Activated CD4-positive, alpha-beta T cell treated with anti-CD3 and anti-CD28 coated beads, Interleukin-2, amount 50 U/mL, for 24 hours (primary cell): ENCODE measurements at regions not wholly inside any gene's neighbourhood (a gene's known extent, or its start where the extent isn't known, plus 50 kb on each side); places are given as distances from the start of the nearest gene placed in this dataset.

Experiments
- DNase-seq, 2 donors: peaks; one replicate each; pipeline ENCODE4 v3.0.0-alpha.2; 2020; ENCODE audit warnings: low read depth in 1 of 2, low spot score in 1 of 2

DNA sequence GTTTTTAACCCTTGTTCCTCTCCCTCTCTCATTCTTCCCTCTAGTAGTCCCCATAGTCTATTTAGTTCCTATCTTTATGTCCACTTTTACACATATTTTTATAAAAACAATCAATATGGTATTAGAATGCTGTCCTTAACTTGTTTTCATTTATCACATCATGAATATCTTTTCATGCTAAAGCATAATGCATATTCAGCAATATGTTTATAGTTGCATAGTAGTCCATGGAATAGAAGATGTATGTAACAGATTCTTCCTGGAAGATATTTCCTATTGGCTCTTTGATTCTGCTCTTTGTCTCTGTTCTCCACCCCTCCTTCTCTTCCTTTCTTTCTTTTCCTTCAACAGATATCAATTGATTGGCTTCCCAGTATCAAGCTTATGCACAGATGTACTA lies 1047.1 kb upstream of the TENM4 start:
- no peak for DNase-seq

DNA sequence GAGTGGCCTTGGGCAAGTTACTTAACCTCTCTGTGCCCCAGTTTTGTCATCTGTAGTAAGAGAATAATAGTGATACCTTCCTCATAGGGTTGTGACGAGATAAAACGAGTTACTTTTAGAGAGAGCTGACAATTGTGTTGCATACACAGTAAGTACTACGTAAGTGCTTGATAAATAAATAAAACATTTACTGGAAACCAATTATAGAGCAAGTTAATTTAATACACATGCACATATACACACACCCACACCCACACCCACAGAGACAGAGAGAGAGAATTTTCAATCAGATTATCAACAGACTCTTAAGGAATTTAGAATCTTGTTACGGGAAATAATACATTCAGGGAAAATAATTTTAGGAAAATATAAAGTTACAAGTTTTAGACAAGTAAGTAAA lies 1045.8 kb upstream of the TENM4 start:
- DNase-seq: no peak

DNA sequence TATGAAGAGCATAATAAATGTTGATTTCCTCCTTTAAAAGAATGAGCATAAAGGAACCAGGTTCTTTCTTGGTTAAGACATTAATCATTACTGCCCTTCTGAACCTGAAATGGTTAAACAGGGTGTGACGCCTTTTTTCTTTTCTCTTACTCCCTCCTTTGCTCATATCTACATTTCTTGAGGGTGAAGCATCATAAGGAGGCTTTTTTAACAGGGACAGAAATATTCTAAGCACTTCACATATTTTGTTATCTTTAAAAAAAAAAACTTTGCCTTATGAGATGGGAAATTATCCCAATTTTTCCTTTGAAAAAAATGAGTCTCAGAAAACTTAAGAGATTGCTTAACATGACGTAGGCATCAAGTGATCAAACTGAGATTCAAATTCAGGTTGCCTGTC lies 1036.3 kb upstream of the TENM4 start:
- DNase-seq: no peak

DNA sequence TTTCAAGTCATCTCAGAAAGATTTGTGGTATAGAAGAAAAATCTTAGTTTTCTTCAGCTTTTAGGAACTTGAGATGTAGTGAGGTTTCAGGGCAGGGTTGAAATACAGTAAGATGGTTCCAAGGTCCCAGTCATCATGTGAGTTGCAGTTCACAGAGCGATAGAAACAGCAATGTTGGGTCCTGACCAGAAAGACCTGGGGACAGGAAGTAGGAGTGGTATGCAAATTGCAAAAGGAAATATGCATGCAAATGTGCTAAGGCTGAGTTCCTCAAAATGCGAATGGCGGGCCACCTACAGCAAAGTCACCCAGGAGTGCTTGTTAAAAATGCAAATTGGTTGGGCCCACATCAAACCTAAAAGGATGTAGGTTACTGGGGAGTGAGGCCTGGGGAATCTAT lies 1032.7 kb upstream of the TENM4 start:
- no peak for DNase-seq

DNA sequence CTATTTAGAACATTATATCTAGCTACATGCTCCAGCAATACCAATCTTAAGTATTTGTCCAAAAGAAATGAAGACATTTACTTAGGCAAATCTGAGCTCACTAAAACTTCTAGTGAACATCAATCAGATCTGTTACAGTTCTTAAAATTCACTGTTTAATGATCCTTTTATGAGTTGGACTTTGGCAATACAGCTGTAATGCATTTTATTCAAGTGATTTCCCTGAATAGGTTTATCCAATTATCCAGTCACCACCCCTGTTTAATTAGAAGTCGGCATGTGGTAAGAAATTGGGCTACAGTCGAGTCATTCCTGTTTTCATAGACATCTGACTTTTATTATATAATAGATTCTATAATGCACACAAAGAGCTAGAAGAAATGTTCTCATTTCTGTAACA lies 1029.0 kb upstream of the TENM4 start:
- no peak for DNase-seq

DNA sequence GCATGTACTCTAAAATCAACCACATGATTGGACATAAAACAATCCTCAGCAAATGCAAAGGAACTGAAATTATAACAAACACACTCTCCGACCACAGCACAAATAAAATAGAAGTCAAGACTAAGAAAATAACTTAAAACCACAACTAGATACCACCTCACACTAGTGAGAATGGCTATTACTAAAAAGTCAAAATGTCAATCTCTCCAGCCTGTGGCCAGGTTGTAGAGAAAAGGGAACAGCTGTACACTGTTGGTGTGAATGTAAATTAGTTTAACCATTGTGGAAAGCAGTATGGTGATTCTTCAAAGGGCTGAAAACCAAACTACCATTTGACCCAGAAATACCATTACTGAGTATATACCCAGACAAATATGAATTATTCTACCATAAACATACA lies 1025.7 kb upstream of the TENM4 start:
- no peak for DNase-seq

DNA sequence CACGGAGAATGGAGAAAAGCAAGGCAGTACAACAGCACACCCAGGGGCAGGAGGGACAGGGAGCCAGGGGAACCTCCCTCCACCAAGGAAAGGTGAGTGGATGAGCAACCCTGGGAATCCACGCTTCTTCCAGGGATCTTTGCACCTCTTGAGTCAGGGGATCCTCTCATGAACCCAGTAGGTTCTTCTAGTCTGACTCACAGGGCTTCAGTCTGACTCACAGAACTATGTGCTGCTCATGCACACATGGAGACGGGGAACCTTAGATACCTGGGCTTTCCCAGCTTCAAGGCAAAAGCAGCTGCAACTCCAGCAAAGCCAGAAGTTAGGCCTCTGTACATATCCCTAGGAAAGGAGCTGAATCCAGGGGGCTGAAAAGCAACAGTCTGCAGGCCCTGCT lies 1021.4 kb upstream of the TENM4 start:
- DNase-seq: no peak

DNA sequence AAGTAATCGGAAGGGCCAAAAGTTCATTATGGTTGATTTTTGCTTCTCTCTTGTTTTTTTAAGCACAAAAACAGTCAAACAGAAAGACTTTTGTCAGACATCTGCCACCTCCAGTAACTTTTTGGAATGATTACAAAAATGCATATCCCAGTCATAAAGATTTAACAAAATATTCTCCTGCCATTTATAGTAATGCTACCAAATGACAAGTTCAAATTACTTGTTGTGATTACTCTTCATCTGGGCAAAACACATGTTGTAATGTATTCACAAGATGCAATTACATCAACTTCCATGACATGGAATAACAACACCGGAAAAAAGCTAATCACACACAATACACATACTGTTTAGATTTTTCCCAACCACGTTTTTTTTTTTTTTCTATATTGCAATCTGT lies 1017.5 kb upstream of the TENM4 start:
- DNase-seq: no peak

DNA sequence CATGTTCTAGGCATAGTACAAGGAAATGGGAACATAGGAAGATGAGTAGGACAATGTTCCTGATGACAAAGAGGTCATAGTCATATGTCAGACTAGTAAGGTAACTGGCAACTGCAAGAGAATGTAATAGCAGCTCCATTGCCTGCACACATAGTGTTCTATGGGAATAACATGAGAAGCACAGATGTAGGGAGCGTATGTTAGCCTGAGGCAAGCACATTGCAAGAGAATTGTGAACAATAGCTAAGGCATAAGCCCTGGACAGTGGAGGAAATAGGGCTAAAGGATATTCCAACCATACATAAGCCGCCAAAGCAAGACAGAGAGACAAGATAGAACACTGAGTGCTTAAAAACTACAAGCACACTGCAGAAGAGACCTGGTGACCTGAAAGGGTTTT lies 1017.0 kb upstream of the TENM4 start:
- DNase-seq: no peak

DNA sequence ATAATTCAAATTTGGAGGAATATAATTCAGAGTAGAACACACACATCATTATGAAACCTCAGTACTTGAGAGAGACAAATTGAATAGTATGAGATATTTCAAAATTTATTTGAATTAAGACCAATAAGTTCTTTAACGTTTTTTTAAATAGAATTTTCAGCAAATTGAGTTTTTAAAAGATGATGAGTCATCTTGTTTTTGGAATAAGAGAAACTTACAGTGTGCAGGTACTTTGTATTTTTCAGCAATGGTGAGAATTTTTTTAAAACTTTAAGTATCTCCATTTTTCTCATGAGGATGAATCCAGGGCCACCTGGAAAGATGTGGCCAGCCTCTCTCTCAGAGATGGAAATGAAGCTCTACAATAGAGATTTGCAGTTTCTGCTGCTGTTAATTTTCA lies 1015.0 kb upstream of the TENM4 start:
- no peak for DNase-seq

DNA sequence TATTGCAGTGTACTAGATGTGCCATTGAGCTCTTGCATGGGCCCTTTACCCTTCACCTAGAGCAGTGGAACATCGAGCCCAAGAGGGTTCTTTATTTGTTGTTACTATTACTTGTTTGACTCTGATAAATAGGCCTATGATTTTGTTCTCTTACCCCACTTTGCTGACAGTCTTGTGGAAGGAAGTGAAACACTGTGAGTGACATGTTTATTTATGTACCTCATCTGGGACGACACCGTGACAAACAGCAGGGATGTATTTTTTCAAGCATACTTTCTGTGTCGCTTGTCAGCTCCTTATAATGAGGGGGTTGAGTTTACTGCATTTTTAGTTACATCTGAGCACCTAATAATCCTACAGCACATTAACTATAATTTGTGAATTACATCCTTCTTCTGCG lies 1010.3 kb upstream of the TENM4 start:
- DNase-seq: no peak

DNA sequence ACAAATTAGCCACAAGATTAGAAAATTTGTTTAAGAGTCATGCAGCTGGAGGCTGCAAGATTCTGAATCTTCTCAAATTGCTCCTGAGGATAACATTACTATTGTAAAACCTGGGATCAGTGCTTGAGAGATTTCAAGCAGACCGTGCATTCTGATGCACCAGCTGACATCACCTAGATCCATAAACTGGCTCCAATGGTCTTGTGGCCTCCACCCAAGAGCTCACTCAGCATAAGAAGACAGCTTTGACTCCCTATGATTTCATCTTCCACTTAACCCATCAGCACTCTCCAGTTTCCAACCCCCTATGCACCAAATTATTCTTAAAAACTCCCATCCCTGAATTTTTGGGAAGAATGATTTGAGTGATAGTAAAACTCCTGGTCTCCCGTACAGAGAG lies 1007.9 kb upstream of the TENM4 start:
- DNase-seq: no peak

DNA sequence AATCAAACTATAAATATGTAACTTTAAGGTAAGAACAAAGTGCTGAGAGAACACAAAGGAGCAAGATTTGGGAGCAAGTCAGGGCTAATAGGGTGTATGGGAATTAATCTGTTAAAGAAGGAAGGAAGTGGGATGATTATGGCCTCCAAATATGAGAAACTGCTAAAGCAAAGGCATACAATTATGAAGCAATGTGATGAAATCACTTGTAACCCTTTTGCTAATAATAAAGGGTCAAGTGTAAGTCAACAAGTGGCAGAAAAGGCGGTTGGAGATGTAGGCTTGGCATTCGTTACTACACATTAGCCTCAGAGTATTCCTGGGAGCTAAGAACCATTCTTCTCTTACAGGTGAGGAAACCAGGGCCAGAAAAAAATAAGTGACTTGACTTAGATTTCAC lies 1002.3 kb upstream of the TENM4 start:
- no peak for DNase-seq

DNA sequence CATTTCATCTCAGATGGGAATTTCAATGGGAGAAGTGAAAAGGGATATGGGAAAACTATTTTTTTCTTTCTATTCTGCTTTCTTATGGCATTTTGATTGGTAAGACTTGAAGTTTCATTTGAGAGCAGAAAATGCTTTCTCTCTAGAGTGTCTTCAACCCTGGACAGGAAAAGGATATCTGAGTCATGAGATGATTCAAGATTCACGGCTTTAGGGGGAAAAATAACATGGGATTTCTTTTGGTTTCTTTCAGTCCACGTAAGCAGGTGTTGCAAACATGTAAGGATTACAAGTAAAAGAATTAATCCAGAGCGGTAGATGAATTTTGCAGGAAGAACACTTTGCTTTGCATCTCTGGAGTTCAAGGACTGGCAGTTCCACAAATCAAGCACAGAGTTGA lies 1001.0 kb upstream of the TENM4 start:
- DNase-seq: no peak

DNA sequence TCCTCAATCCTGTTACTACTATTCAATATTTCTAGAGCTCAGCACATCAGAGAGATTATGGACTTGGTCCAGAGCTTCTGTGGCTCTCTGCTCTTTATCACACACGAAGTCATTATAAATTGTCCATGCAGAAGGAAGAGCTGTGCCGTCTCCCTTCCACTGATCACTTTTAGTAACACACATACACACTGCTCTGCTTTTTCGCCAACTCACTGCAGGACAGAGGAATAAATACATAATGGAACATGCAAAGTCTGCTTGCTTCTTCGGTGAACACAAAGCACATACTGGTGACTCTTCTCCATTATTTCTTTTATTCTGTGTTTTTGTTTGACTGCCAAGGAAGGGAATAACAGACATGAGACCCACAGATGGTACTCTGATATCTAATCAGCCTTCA lies 1000.0 kb upstream of the TENM4 start:
- no peak for DNase-seq

DNA sequence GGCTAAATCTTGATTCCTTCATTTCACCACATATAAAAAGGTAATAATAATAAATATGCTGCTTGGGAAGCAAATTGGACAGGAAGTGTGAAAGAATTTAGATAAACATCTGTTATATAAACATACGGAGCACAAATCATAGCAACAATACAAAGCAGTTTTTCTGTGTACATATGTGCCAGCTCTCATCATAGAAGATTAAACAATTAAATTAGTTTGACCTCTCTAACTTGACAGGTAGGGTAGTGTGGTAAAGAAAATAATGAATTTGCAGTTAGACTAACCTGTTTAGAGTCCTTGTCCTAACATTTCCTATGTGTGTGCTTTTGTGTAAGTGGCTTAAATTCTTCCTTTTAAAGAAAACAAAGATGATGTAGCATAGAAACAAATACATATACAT lies 995.7 kb upstream of the TENM4 start:
- no peak for DNase-seq

DNA sequence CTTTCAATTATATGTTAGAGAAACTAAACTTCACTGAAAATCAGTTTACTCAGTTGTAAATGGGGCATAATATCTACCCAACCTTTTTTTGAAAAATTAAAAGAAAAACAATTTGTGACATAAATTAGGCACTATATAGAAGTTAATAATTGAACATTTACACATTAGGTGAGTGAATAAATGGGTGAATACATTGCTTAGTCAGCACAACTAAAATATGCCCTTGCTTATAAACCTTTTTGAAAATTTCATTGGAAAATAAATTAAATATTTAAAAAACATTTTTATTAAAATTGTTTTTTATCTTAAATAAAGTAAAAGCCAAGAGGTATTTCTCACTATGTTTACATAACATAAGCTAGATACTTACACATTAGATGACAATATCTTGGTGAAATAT lies 994.5 kb upstream of the TENM4 start:
- no peak for DNase-seq

DNA sequence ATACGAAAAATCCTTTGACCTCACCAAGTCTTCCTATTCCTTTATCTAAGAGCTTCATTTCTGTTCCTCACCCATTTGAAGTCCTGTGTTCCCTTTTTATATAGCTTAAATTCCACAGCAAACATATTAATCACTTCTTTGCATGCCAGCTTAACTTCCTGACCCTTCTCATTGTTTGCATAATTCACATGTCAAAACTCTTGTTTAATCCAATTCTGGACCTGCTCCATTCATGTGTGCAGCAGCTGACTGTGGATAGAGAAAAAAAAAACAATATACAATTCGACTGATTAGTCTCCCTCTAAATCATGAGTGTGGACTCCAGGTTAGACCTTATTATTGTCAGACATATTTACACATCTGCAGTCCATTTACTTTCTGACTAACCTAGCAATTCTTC lies 991.2 kb upstream of the TENM4 start:
- no peak for DNase-seq

DNA sequence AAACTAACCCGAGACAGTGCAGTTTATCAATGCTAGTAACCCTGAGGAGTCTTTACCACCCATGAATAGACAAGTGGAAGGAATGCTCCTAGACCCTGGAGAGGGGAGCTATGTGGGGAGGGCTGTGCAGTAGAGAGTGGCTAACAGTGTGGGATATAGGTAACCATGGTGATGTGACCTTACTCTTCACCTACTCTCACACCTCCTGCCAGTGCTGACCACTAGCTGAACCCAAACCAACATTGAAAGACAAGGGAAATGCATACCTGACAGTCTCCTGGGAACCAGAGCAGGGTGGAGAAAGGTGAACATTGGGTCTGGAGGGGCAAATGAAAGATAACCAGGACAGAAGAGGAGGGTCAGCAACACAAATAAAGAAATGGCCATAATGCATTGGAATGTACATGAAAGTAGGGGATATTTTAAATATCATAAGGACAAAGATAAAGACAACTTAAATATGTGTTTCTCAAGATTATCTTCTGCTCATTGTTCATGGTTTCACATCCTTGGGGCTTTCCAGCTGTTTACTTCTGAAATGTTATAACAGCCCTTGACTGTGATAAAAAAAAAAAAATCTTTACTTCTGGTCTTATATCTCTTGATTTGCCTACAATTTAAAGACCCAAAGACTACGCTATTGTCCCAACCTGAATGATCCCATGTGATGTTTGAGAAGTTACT lies 983.3 kb upstream of the TENM4 start:
- no peak for DNase-seq

DNA sequence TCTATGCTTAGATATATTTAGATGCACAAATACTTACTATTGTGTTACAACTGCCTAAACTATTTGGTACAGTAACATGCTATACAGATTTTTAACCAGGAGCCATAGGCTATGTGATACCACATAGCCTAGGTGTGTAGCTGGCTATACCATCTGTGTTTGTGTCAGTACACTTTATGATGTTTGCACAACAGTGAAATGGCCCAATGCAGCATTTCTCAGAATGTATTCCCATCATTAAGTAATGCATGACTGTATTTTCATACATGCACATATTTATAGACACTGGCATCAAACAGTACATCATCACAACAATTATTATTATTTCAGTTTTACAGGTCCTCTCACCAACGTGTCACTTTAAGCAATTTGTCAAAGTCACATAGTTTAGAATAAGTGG lies 979.5 kb upstream of the TENM4 start:
- no peak for DNase-seq

DNA sequence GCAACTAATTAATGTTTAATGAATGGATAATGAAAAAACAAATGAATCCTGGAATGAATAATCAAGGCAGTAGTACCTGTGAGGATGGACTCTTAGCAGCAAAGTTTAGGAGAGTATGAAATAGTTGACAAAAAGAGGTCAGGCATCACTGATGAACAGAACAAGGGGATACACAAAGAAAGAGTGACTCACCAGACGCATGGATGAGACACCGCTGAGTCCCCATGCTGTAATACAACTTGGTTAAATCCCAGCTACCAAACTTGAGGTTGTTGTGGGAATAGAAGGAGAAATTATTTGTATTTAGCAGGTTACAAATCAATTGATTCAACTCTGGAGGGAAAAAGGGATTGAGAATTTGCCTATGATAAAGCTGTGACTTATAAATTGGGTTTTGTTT lies 976.9 kb upstream of the TENM4 start:
- DNase-seq: no peak

DNA sequence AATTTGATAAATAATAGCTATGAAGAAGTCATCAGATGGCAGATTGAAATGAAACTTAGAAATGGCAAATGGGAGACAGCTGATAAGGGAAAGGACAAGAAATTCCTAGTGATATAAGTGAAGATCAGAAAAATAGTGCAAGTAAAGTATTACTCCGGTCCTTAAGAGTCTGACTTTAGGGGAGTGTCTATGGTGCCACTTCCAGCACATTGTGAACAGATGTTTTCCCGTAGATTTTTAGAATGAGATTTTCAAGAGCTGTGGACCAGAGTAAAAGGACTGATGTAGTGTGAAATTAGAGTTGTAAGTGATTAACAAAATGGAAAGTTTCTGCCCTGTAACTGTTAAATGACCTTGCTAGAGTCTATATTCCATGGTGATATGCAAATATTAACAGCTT lies 974.8 kb upstream of the TENM4 start:
- DNase-seq: no peak

DNA sequence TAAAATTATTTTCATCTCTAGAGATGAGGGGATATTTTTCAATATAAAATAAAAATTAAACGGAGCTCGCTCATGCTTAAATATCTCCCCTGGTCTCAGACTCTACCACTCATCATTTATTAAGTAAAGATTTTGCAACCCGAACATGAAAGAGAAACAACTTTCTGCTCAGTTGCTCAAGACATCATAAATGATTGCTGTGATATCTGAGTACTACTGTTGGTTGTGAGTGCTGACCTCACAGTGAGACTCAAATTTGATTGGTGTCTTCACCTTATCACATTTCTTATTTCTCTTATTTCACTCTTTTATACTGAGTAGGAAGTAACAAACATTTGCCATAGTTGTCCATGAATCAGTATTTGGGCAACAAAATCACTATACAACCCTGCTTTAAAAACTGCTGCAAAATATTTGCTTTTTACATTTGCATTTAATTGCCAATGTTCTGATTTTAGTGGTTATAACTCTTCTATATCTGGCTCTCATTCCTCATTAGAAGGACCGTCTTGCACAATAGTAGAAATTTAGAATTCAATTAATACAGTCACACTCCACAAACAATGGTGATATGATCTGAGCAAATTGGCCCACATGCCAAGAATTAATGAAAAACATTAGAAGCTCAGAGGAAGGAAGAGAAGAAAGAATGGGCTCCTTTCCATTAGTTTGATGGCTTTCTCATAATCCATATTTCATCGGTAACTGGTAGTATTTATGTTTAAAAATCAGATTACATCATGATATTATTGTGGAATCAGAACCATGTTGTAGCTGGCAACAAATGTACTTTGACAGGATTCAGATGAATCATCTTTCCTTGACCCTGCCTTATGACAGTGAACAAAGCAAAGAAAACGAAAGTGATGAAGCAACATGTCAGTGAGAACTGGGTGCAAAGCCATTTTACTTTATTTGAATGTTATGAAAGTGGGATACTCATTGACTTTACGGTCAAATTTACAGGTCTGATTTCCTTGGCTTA lies 973.6 kb upstream of the TENM4 start:
- no peak for DNase-seq
